ENCODE measurements at regions not wholly inside any gene's neighbourhood (a gene's known extent, or its start where the extent isn't known, plus 50 kb on each side); places are given as distances from the start of the nearest gene placed in this dataset.

- TF ChIP-seq USF2 (IDR thresholded peaks at IDR 0.05; ENCODE audit: borderline replicate concordance, low read depth, low read length) (no peak), CTCF (IDR thresholded peaks at IDR 0.05) (no peak), FOXJ3 (CRISPR knock-in tag; IDR thresholded peaks at IDR 0.05) (no peak), FOSL2 (IDR thresholded peaks at IDR 0.05; ENCODE audit: borderline replicate concordance, low read depth) (no peak), SIN3A (IDR thresholded peaks at IDR 0.05; ENCODE audit: borderline replicate concordance, low read depth, low read length) (no peak), POLR2AphosphoS5 (IDR thresholded peaks at IDR 0.05; ENCODE audit: low read depth, low read length) (no peak)
Observed at GRCh38 chr6:95232446-95232845, 344.9 kb upstream of the MANEA start (continued).

- TF ChIP-seq ZBTB33 (IDR thresholded peaks at IDR 0.05; ENCODE audit: borderline replicate concordance, low read depth) (no peak), ELF1 (IDR thresholded peaks at IDR 0.05) (no peak), PBX3 (IDR thresholded peaks at IDR 0.05) (no peak), SIN3A (IDR thresholded peaks at IDR 0.05; ENCODE audit: borderline replicate concordance, low read depth, low read length) (no peak), MAX (IDR thresholded peaks at IDR 0.05; ENCODE audit: low read depth) (no peak), RAD21 (IDR thresholded peaks at IDR 0.05; ENCODE audit: low read length) (no peak), RXRA (IDR thresholded peaks at IDR 0.05; ENCODE audit: borderline replicate concordance, low read depth) (no peak), GATA2 (CRISPR knock-in tag; IDR thresholded peaks at IDR 0.05) (no peak)
Observed at GRCh38 chr6:95233879-95234278, 343.5 kb upstream of the MANEA start.

More at GRCh38 chr6:95233879-95234278, 343.5 kb upstream of the MANEA start:
- Histone ChIP-seq H3K79me2 (ENCODE audit: insufficient read depth) (no peaks in the 10 kb centered on the region), H3K27me3 (ENCODE audit: insufficient read depth) (no peaks in the 10 kb centered on the region), H3K27ac (ENCODE audit: low read depth in 2 of 2, low read length in 1 of 2) (no peak overlapping the region), H3K4me1 (ENCODE audit: control insufficient read depth in 1 of 2, insufficient read depth in 2 of 2, low read depth in 1 of 2, low read length in 1 of 2) (no peaks in the 10 kb centered on the region; a peak in 2 of 4 replicates), H3K9me2 (no peaks in the 10 kb centered on the region), H2AFZ (ENCODE audit: low read depth) (no peak overlapping the region), H3K4me3 (ENCODE audit: low read depth in 2 of 2, low read length in 1 of 2) (no peak overlapping the region), H3K36me3 (replicated peaks in 1 of 2; ENCODE audit: control insufficient read depth in 1 of 2, insufficient read depth in 2 of 2, low read length in 1 of 2) (no peaks in the 10 kb centered on the region), H3K4me2 (no peak overlapping the region), H3K9ac (no peak overlapping the region), H3F3A (replicated peaks; ENCODE audit: insufficient read depth) (no peaks in the 10 kb centered on the region), H3K9me3 (no peaks in the 10 kb centered on the region), H4K20me1 (ENCODE audit: insufficient read depth) (no peaks in the 10 kb centered on the region)
- CTCF ChIA-PET = no interaction called here
- WGBS (ENCODE audit: low lambda C conversion rate) = 79% methylated on average over 9 of the region's 9 CpGs
- DNase-seq = no peak
- POLR2A ChIA-PET = no interaction called here
